Activated T-cell treated with anti-CD3 and anti-CD28 coated beads, Interleukin-2, amount 50 U/mL, for 24 hours (primary cell): ENCODE measurements at regions not wholly inside any gene's neighbourhood (a gene's known extent, or its start where the extent isn't known, plus 50 kb on each side); places are given as distances from the start of the nearest gene placed in this dataset.
"Not testable (repeated sequence)": the region's sequence is repeated elsewhere in the genome, so short reads cannot be mapped to it uniquely, and the experiment has no call there.

Source experiments
- DNase-seq: peaks from one replicate; pipeline ENCODE4 v3.0.0-alpha.2; 2020
- H3K27ac Mint-ChIP-seq: 2 replicates; pipeline ENCODE4 v1.8.0; 2020; ENCODE audit warnings: mild to moderate bottlenecking, mixed read lengths
- H3K27me3 Mint-ChIP-seq: 2 replicates; pipeline ENCODE4 v1.8.0; 2020; ENCODE audit warnings: mixed read lengths
- H3K36me3 Mint-ChIP-seq: 2 replicates; pipeline ENCODE4 v1.8.0; 2020; ENCODE audit warnings: low read depth, mixed read lengths
- H3K4me1 Mint-ChIP-seq: 2 replicates; pipeline ENCODE4 v1.8.0; 2020; ENCODE audit warnings: low read depth, mixed read lengths
- H3K4me3 Mint-ChIP-seq: 2 replicates; pipeline ENCODE4 v1.8.0; 2020; ENCODE audit warnings: mild to moderate bottlenecking, moderate library complexity, mixed read lengths
- H3K9me3 Mint-ChIP-seq: 2 replicates; pipeline ENCODE4 v1.8.0; 2020; ENCODE audit warnings: mixed read lengths

- H3K4me1 Mint-ChIP-seq, result no peaks in the 10 kb centered on the region
- H3K36me3 Mint-ChIP-seq, result no peaks in the 10 kb centered on the region
- peaks cover 4% of the 10 kb centered on the region for H3K9me3 Mint-ChIP-seq
- no peak for DNase-seq
- H3K4me3 Mint-ChIP-seq, result no peak overlapping the region
- peaks cover 12% of the 10 kb centered on the region for H3K27me3 Mint-ChIP-seq
- no peak overlapping the region for H3K27ac Mint-ChIP-seq
Measured at GRCh38 chr4:141524116-141524515, 112.3 kb upstream of the IL15 start.

GRCh38 chr4:141524841-141525240 lies 111.5 kb upstream of the IL15 start:
- H3K9me3 Mint-ChIP-seq, result peaks cover 4% of the 10 kb centered on the region
- H3K27ac Mint-ChIP-seq, result no peak overlapping the region
- H3K27me3 Mint-ChIP-seq, result peaks cover 12% of the 10 kb centered on the region
- H3K4me3 Mint-ChIP-seq, result no peak overlapping the region
- H3K4me1 Mint-ChIP-seq, result no peaks in the 10 kb centered on the region
- DNase-seq, result no peak
- H3K36me3 Mint-ChIP-seq, result no peaks in the 10 kb centered on the region

GRCh38 chr4:141530627-141531026 lies 105.8 kb upstream of the IL15 start:
- H3K9me3 Mint-ChIP-seq, result peaks cover 11% of the 10 kb centered on the region
- no peaks in the 10 kb centered on the region for H3K36me3 Mint-ChIP-seq
- H3K27ac Mint-ChIP-seq, result no peak overlapping the region
- no peaks in the 10 kb centered on the region for H3K4me1 Mint-ChIP-seq
- DNase-seq, result no peak
- H3K4me3 Mint-ChIP-seq, result no peak overlapping the region
- H3K27me3 Mint-ChIP-seq, result no peaks in the 10 kb centered on the region

- Mint-ChIP-seq H3K9me3 (peaks cover 15% of the 10 kb centered on the region), H3K4me1 (no peaks in the 10 kb centered on the region), H3K27me3 (peaks cover 3% of the 10 kb centered on the region), H3K4me3 (no peak overlapping the region), H3K36me3 (no peaks in the 10 kb centered on the region), H3K27ac (no peak overlapping the region)
- DNase-seq, result no peak
Measured at GRCh38 chr4:141534985-141535384, 101.4 kb upstream of the IL15 start.

- H3K36me3 Mint-ChIP-seq, result no peaks in the 10 kb centered on the region
- no peak overlapping the region for H3K4me3 Mint-ChIP-seq
- H3K27me3 Mint-ChIP-seq, result peaks cover 3% of the 10 kb centered on the region
Measured at GRCh38 chr4:141538001-141538400, 98.4 kb upstream of the IL15 start.

GRCh38 chr4:141540643-141541042 lies 95.7 kb upstream of the IL15 start:
- H3K36me3 Mint-ChIP-seq, result no peaks in the 10 kb centered on the region
- H3K27ac Mint-ChIP-seq, result no peak overlapping the region
- peaks cover 3% of the 10 kb centered on the region for H3K27me3 Mint-ChIP-seq
- H3K4me3 Mint-ChIP-seq, result no peak overlapping the region
- DNase-seq, result no peak
- peaks cover 10% of the 10 kb centered on the region for H3K9me3 Mint-ChIP-seq
- H3K4me1 Mint-ChIP-seq, result no peaks in the 10 kb centered on the region

More at GRCh38 chr4:141538001-141538400, 98.4 kb upstream of the IL15 start:
- Mint-ChIP-seq H3K9me3 (peaks cover 10% of the 10 kb centered on the region), H3K27ac (no peak overlapping the region), H3K4me1 (no peaks in the 10 kb centered on the region)
- DNase-seq, result no peak

GRCh38 chr4:141541851-141542250 lies 94.5 kb upstream of the IL15 start:
- H3K27me3 Mint-ChIP-seq, result peaks cover 5% of the 10 kb centered on the region
- no peaks in the 10 kb centered on the region for H3K36me3 Mint-ChIP-seq
- no peak overlapping the region for H3K4me3 Mint-ChIP-seq
- H3K27ac Mint-ChIP-seq, result no peak overlapping the region
- DNase-seq, result no peak
- H3K9me3 Mint-ChIP-seq, result peaks cover 10% of the 10 kb centered on the region
- H3K4me1 Mint-ChIP-seq, result no peaks in the 10 kb centered on the region

- H3K9me3 Mint-ChIP-seq, result peaks cover 7% of the 10 kb centered on the region
- no peaks in the 10 kb centered on the region for H3K36me3 Mint-ChIP-seq
- no peak overlapping the region for H3K27ac Mint-ChIP-seq
- no peaks in the 10 kb centered on the region for H3K4me1 Mint-ChIP-seq
- peaks cover 2% of the 10 kb centered on the region for H3K27me3 Mint-ChIP-seq
- DNase-seq, result no peak
- H3K4me3 Mint-ChIP-seq, result no peak overlapping the region
Measured at GRCh38 chr4:141543176-141543575, 93.2 kb upstream of the IL15 start.

- no peak overlapping the region for H3K4me3 Mint-ChIP-seq
- peaks cover 2% of the 10 kb centered on the region for H3K27me3 Mint-ChIP-seq
- peaks cover 2% of the 10 kb centered on the region for H3K9me3 Mint-ChIP-seq
- H3K36me3 Mint-ChIP-seq, result no peaks in the 10 kb centered on the region
- H3K4me1 Mint-ChIP-seq, result no peaks in the 10 kb centered on the region
- no peak overlapping the region for H3K27ac Mint-ChIP-seq
- no peak for DNase-seq
Measured at GRCh38 chr4:141543706-141544105, 92.7 kb upstream of the IL15 start.

GRCh38 chr4:141548791-141549190 lies 87.6 kb upstream of the IL15 start:
- H3K36me3 Mint-ChIP-seq, result no peaks in the 10 kb centered on the region
- H3K27me3 Mint-ChIP-seq, result peaks cover 2% of the 10 kb centered on the region
- H3K9me3 Mint-ChIP-seq, result peaks cover 10% of the 10 kb centered on the region
- no peaks in the 10 kb centered on the region for H3K4me1 Mint-ChIP-seq
- H3K27ac Mint-ChIP-seq, result no peak overlapping the region
- H3K4me3 Mint-ChIP-seq, result no peak overlapping the region
- no peak for DNase-seq

- no peak overlapping the region for H3K4me3 Mint-ChIP-seq
- no peak for DNase-seq
- no peaks in the 10 kb centered on the region for H3K27me3 Mint-ChIP-seq
- H3K9me3 Mint-ChIP-seq, result no peaks in the 10 kb centered on the region
- H3K4me1 Mint-ChIP-seq, result no peaks in the 10 kb centered on the region
- H3K27ac Mint-ChIP-seq, result no peak overlapping the region
- H3K36me3 Mint-ChIP-seq, result no peaks in the 10 kb centered on the region
Measured at GRCh38 chr4:141560056-141560455, 76.3 kb upstream of the IL15 start.

GRCh38 chr4:141562649-141563048 lies 73.7 kb upstream of the IL15 start:
- Mint-ChIP-seq H3K36me3 (no peaks in the 10 kb centered on the region), H3K4me3 (no peak overlapping the region), H3K9me3 (no peaks in the 10 kb centered on the region), H3K27me3 (no peaks in the 10 kb centered on the region), H3K27ac (no peak overlapping the region), H3K4me1 (no peaks in the 10 kb centered on the region)
- no peak for DNase-seq

- Mint-ChIP-seq H3K36me3 (no peaks in the 10 kb centered on the region), H3K27ac (no peak overlapping the region), H3K27me3 (no peaks in the 10 kb centered on the region), H3K9me3 (no peaks in the 10 kb centered on the region), H3K4me1 (no peaks in the 10 kb centered on the region), H3K4me3 (no peak overlapping the region)
- no peak for DNase-seq
Measured at GRCh38 chr4:141563723-141564122, 72.7 kb upstream of the IL15 start.

- not testable (repeated sequence) for H3K36me3 Mint-ChIP-seq, H3K27me3 Mint-ChIP-seq, DNase-seq, H3K4me3 Mint-ChIP-seq, H3K27ac Mint-ChIP-seq, H3K9me3 Mint-ChIP-seq, H3K4me1 Mint-ChIP-seq
Measured at GRCh38 chr4:141564961-141565360, 71.4 kb upstream of the IL15 start.

- H3K27me3 Mint-ChIP-seq, result no peaks in the 10 kb centered on the region
- H3K36me3 Mint-ChIP-seq, result no peaks in the 10 kb centered on the region
- no peak for DNase-seq
- H3K4me1 Mint-ChIP-seq, result no peaks in the 10 kb centered on the region
- H3K9me3 Mint-ChIP-seq, result no peaks in the 10 kb centered on the region
- no peak overlapping the region for H3K27ac Mint-ChIP-seq
- H3K4me3 Mint-ChIP-seq, result no peak overlapping the region
Measured at GRCh38 chr4:141565379-141566089, 70.8 kb upstream of the IL15 start.
